ENCODE measurements at regions not wholly inside any gene's neighbourhood (a gene's known extent, or its start where the extent isn't known, plus 50 kb on each side); places are given as distances from the start of the nearest gene placed in this dataset.
"Not testable (repeated sequence)": the region's sequence is repeated elsewhere in the genome, so short reads cannot be mapped to it uniquely, and the experiment has no call there.

- H3K27me3 ChIP-seq (replicated peaks in 1 of 7), result no peaks in the 10 kb centered on the region
- no peak overlapping the region for H3K27ac ChIP-seq
- no peaks in the 10 kb centered on the region for H3K36me3 ChIP-seq
- H3K9me3 ChIP-seq, result peaks cover 0 to 26% (median 6%) of the 10 kb centered on the region in 8 donors
- no peak for DNase-seq
- intact Hi-C loops (cut with DNase I; ENCODE audit: low total_unique reads), result no loop called here
- H3K4me3 ChIP-seq, result no peak overlapping the region
- TF ChIP-seq POLR2AphosphoS5 (IDR thresholded peaks at IDR 0.05), result no peak
- TF ChIP-seq POLR2A (IDR thresholded peaks at IDR 0.05), result no peak
- no peak for TF ChIP-seq CTCF (IDR thresholded peaks at IDR 0.05 in 8 of 11, conservative IDR thresholded peaks at IDR 0.05 in 3 of 11)
- no peaks in the 10 kb centered on the region for H3K4me1 ChIP-seq
Observed at GRCh38 chr5:60055168-60055567, 161.6 kb upstream of the PDE4D start.

- H3K36me3 ChIP-seq; H3K4me3 ChIP-seq; H3K4me1 ChIP-seq; H3K9me3 ChIP-seq; H3K27ac ChIP-seq; intact Hi-C loops (cut with DNase I; ENCODE audit: low total_unique reads); H3K27me3 ChIP-seq (replicated peaks in 1 of 7): not testable (repeated sequence)
- WGBS, 5 donors, result 64 to 82% (median 71%) methylated on average over 6 of the region's 6 CpGs
- peak; percentile 58 for DNase-seq
Observed at GRCh38 chr5:60041996-60042664, 148.6 kb upstream of the PDE4D start.

- WGBS, 5 donors, result 72 to 95% (median 90%) methylated on average over 7 to 8 of the region's 8 CpGs
- intact Hi-C loops (cut with DNase I; ENCODE audit: low total_unique reads); H3K27ac ChIP-seq; H3K4me3 ChIP-seq; DNase-seq; H3K27me3 ChIP-seq (replicated peaks in 1 of 7); H3K4me1 ChIP-seq; H3K9me3 ChIP-seq; H3K36me3 ChIP-seq: not testable (repeated sequence)
Observed at GRCh38 chr5:60041508-60041907, 148.0 kb upstream of the PDE4D start.

GRCh38 chr5:60036192-60036938 is 142.8 kb upstream of the PDE4D start:
- Histone ChIP-seq H3K9me3 (no peaks in the 10 kb centered on the region), H3K36me3 (no peaks in the 10 kb centered on the region), H3K27ac (no peak overlapping the region), H3K4me3 (no peak overlapping the region), H3K4me1 (no peaks in the 10 kb centered on the region), H3K27me3 (replicated peaks in 1 of 7) (no peaks in the 10 kb centered on the region)
- TF ChIP-seq POLR2A (IDR thresholded peaks at IDR 0.05) (no peak), POLR2AphosphoS5 (IDR thresholded peaks at IDR 0.05) (no peak)
- WGBS, 5 donors, result 71 to 85% (median 83%) methylated on average over 6 of the region's 6 CpGs
- intact Hi-C loops (cut with DNase I; ENCODE audit: low total_unique reads), result no loop called here
- no peak for DNase-seq

- WGBS, 5 donors, result 85 to 92% (median 89%) methylated on average over 2 of the region's 2 CpGs
- intact Hi-C loops (cut with DNase I; ENCODE audit: low total_unique reads), result no loop called here
- TF ChIP-seq POLR2A (IDR thresholded peaks at IDR 0.05) (no peak), POLR2AphosphoS5 (IDR thresholded peaks at IDR 0.05) (no peak), CTCF (IDR thresholded peaks at IDR 0.05 in 8 of 11, conservative IDR thresholded peaks at IDR 0.05 in 3 of 11) (no peak)
Observed at GRCh38 chr5:60026161-60026560, 132.6 kb upstream of the PDE4D start.

More at GRCh38 chr5:60026161-60026560, 132.6 kb upstream of the PDE4D start:
- Histone ChIP-seq H3K4me3 (no peak overlapping the region), H3K36me3 (no peaks in the 10 kb centered on the region), H3K4me1 (no peaks in the 10 kb centered on the region), H3K9me3 (no peaks in the 10 kb centered on the region), H3K27ac (no peak overlapping the region), H3K27me3 (replicated peaks in 1 of 7) (no peaks in the 10 kb centered on the region)
- no peak for DNase-seq

All from spleen (tissue), 11 donors.